ENCODE measurements at regions not wholly inside any gene's neighbourhood (a gene's known extent, or its start where the extent isn't known, plus 50 kb on each side); places are given as distances from the start of the nearest gene placed in this dataset.
"Not testable (repeated sequence)": the region's sequence is repeated elsewhere in the genome, so short reads cannot be mapped to it uniquely, and the experiment has no call there.

DNA sequence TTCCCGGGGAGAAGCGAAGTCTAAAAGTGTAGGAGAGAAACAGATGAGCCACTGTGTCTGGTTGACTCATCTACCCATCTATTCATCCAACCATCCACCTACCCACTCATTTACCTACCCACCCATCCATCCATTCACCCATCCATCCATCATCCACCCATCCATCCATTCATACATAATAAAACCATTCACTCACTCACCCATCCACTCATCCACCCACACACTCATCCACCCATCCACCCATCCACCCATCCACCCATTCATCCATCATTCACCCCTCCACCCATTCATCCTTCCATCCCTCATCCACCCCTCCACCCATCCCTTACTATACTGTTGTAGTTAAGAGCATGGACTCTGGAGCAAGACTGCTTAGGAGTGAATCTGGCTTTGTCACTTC lies 136.4 kb upstream of the ATP2B2 start:
- no peak overlapping the region for H3K9ac ChIP-seq (ENCODE audit: low read length in 2 of 2)
- no peaks in the 10 kb centered on the region for H3K4me1 ChIP-seq (ENCODE audit: control insufficient read depth, insufficient read depth, low read length)
- H3K4me3 ChIP-seq (ENCODE audit: low read length in 2 of 2): no peak overlapping the region
- peaks cover 4 to 6% of the 10 kb centered on the region in 2 donors for H3K9me3 ChIP-seq (ENCODE audit: control insufficient read depth in 2 of 2, low read length in 2 of 2)
- no peak overlapping the region for H3K27ac ChIP-seq (ENCODE audit: low read length)
- H3K27me3 ChIP-seq (ENCODE audit: control insufficient read depth in 1 of 2, insufficient read depth in 2 of 2, low read length in 2 of 2): peaks cover 0 to 2% of the 10 kb centered on the region in 2 donors
- no peaks in the 10 kb centered on the region for H3K36me3 ChIP-seq (ENCODE audit: control insufficient read depth in 2 of 2, insufficient read depth in 2 of 2, low read length in 2 of 2)

DNA sequence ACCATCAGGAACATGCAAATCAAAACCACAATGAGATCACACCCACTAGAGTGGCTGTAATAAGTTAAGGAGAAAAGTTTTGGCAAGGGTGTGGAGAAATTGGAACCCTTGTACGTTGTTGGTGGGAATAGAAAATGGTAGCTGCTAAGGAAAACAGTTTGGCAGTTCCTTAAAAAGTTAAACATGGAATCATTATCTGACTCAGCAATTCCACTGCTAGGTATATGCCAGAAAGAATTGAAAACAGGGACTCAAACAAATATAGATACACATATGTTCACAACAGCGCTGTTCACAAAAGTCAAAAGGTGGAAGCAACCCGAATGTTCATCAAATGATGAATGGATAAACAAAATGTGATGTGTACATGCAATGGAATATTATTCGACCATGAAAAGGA lies 138.8 kb upstream of the ATP2B2 start:
- peaks cover 2 to 4% of the 10 kb centered on the region in 2 donors for H3K9me3 ChIP-seq (ENCODE audit: control insufficient read depth in 2 of 2, low read length in 2 of 2)
- H3K4me1 ChIP-seq (ENCODE audit: control insufficient read depth, insufficient read depth, low read length): no peaks in the 10 kb centered on the region
- H3K27ac ChIP-seq (ENCODE audit: low read length): no peak overlapping the region
- peaks cover 0 to 2% of the 10 kb centered on the region in 2 donors for H3K27me3 ChIP-seq (ENCODE audit: control insufficient read depth in 1 of 2, insufficient read depth in 2 of 2, low read length in 2 of 2)
- no peak overlapping the region for H3K4me3 ChIP-seq (ENCODE audit: low read length in 2 of 2)
- no peaks in the 10 kb centered on the region for H3K36me3 ChIP-seq (ENCODE audit: control insufficient read depth in 2 of 2, insufficient read depth in 2 of 2, low read length in 2 of 2)
- H3K9ac ChIP-seq (ENCODE audit: low read length in 2 of 2): no peak overlapping the region

DNA sequence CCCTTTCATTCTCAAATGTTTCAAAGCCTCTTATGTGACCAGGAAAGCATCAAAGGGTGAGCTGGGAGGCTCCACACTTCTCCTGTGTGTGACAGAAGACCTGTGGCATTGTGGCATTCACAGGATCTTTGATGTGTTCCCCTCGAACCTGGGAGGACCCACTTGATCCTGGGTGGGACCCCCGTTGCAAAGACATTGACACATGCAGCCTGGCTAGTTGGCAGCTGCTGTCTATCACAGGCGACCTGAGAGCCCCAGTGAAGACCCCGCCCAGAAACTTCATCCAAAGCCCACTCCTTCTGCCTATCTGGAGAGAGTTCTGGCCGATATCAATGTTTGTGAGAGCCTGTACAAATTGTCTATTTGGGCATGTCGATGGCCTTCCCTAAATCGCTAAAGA lies 140.4 kb upstream of the ATP2B2 start:
- Histone ChIP-seq H3K4me1 (ENCODE audit: control insufficient read depth, insufficient read depth, low read length) (no peaks in the 10 kb centered on the region), H3K36me3 (ENCODE audit: control insufficient read depth in 2 of 2, insufficient read depth in 2 of 2, low read length in 2 of 2) (no peaks in the 10 kb centered on the region), H3K27me3 (ENCODE audit: control insufficient read depth in 1 of 2, insufficient read depth in 2 of 2, low read length in 2 of 2) (peaks cover 0 to 2% of the 10 kb centered on the region in 2 donors), H3K27ac (ENCODE audit: low read length) (no peak overlapping the region), H3K9ac (ENCODE audit: low read length in 2 of 2) (no peak overlapping the region), H3K9me3 (ENCODE audit: control insufficient read depth in 2 of 2, low read length in 2 of 2) (no peaks in the 10 kb centered on the region), H3K4me3 (ENCODE audit: low read length in 2 of 2) (no peak overlapping the region)

DNA sequence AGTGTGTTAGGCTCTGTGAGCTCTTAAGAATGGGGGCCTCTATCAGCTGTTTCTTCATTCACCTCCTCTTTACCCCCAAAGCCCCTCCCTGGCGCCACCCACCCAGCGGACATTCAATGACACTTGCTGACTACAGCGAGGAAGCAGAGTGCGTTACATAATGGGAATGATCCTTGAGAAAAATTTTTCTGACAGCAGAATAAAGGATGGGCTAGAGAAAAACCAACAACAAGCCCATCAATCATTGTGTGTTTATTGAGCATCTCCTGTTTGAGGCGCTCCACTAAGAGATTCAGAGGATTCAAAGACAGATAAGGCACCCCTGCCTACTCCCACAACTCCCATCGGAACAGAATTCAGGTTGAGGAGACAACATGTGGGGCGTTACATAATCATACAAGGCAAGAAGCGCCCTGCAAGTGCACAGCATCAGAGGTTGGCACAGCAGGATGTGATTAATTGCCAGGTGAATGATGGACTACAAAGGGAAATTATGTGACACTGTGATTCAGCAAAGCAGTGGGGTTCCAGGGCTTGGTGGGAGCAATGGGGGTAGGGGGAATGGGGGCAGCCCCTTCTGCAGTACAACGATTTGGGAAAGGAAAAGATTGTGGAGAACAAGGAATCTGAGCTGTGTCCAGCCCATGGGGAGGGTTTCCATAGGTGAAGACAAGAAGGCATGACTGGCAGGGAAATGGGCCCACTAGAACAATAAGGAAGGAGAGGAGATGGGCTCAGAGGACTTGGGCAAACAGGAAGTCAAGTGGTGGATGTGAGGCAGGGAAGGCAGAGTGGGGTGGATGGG lies 141.3 kb upstream of the ATP2B2 start:
- no peaks in the 10 kb centered on the region for H3K9me3 ChIP-seq (ENCODE audit: control insufficient read depth in 2 of 2, low read length in 2 of 2)
- no peaks in the 10 kb centered on the region for H3K36me3 ChIP-seq (ENCODE audit: control insufficient read depth in 2 of 2, insufficient read depth in 2 of 2, low read length in 2 of 2)
- no peak overlapping the region for H3K27ac ChIP-seq (ENCODE audit: low read length)
- H3K9ac ChIP-seq (ENCODE audit: low read length in 2 of 2): no peak overlapping the region
- H3K27me3 ChIP-seq (ENCODE audit: control insufficient read depth in 1 of 2, insufficient read depth in 2 of 2, low read length in 2 of 2): peaks cover 0 to 2% of the 10 kb centered on the region in 2 donors
- no peaks in the 10 kb centered on the region for H3K4me1 ChIP-seq (ENCODE audit: control insufficient read depth, insufficient read depth, low read length)
- no peak overlapping the region for H3K4me3 ChIP-seq (ENCODE audit: low read length in 2 of 2)

DNA sequence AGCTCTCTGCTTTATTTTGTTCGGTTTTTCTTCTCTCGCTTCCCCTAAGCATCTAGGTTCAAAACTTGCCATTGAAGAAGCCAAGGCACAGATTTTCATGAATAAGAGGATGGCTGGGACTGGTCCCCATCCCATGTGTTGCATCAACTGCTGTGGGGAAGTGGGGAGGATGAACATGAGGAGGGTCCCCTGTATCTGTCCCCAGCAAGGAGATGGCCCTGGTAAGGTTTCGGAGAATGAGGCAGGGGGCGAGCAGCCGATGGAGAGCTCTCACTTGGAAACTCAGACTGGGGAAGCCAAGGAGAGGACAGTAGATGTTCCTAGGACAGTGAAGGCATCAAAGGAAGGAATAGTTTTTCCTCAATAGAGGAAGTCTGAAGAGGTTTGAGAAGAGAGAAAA lies 142.0 kb upstream of the ATP2B2 start:
- Histone ChIP-seq H3K9me3 (ENCODE audit: control insufficient read depth in 2 of 2, low read length in 2 of 2) (no peaks in the 10 kb centered on the region), H3K27me3 (ENCODE audit: control insufficient read depth in 1 of 2, insufficient read depth in 2 of 2, low read length in 2 of 2) (peaks cover 0 to 2% of the 10 kb centered on the region in 2 donors), H3K36me3 (ENCODE audit: control insufficient read depth in 2 of 2, insufficient read depth in 2 of 2, low read length in 2 of 2) (no peaks in the 10 kb centered on the region), H3K4me3 (ENCODE audit: low read length in 2 of 2) (no peak overlapping the region), H3K9ac (ENCODE audit: low read length in 2 of 2) (no peak overlapping the region), H3K27ac (ENCODE audit: low read length) (no peak overlapping the region), H3K4me1 (ENCODE audit: control insufficient read depth, insufficient read depth, low read length) (no peaks in the 10 kb centered on the region)

DNA sequence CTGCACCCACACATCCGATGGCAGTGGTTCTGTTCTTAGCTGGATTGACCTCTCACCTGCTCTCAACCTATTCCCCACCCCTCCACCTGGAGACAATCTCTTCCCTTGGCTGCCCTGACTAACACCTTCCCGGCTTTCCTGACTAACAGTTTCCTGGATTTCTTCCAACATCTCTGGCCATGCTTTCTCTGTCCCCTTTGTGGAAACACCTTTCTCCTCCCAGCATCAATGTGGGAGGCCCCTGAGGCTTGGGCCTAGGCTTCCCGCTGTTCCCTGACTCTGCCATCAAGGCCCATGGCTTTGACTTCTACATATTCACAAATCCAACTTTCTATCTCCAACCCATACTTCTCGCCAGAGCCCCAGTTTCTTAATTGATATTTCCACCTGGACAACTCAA lies 142.8 kb upstream of the ATP2B2 start:
- H3K27ac ChIP-seq (ENCODE audit: low read length): no peak overlapping the region
- H3K9me3 ChIP-seq (ENCODE audit: control insufficient read depth in 2 of 2, low read length in 2 of 2): no peaks in the 10 kb centered on the region
- H3K4me3 ChIP-seq (ENCODE audit: low read length in 2 of 2): no peak overlapping the region
- peaks cover 0 to 2% of the 10 kb centered on the region in 2 donors for H3K27me3 ChIP-seq (ENCODE audit: control insufficient read depth in 1 of 2, insufficient read depth in 2 of 2, low read length in 2 of 2)
- H3K9ac ChIP-seq (ENCODE audit: low read length in 2 of 2): no peak overlapping the region
- H3K4me1 ChIP-seq (ENCODE audit: control insufficient read depth, insufficient read depth, low read length): no peaks in the 10 kb centered on the region
- H3K36me3 ChIP-seq (ENCODE audit: control insufficient read depth in 2 of 2, insufficient read depth in 2 of 2, low read length in 2 of 2): no peaks in the 10 kb centered on the region

DNA sequence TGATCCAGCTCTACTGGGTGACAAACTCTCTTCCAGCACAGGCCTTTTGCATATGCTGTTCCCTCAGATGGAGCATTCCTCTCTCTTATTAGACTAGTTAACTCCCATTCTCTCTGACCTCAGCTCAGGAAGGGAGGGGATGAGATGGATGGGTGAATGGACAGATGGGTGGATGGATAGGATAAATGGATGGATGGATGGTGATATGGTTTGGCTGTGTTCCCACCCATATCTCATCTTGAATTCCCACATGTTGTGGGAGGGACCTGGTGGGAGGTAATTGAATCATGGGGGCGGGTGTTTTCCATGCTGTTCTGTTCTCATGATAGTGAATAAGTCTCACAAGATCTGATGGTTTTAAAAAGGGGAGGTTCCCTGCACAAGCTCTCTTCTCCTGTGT lies 144.1 kb upstream of the ATP2B2 start:
- not testable (repeated sequence) for H3K27me3 ChIP-seq (ENCODE audit: control insufficient read depth in 1 of 2, insufficient read depth in 2 of 2, low read length in 2 of 2); H3K9me3 ChIP-seq (ENCODE audit: control insufficient read depth in 2 of 2, low read length in 2 of 2); H3K4me1 ChIP-seq (ENCODE audit: control insufficient read depth, insufficient read depth, low read length); H3K9ac ChIP-seq (ENCODE audit: low read length in 2 of 2); H3K36me3 ChIP-seq (ENCODE audit: control insufficient read depth in 2 of 2, insufficient read depth in 2 of 2, low read length in 2 of 2); H3K4me3 ChIP-seq (ENCODE audit: low read length in 2 of 2); H3K27ac ChIP-seq (ENCODE audit: low read length)

DNA sequence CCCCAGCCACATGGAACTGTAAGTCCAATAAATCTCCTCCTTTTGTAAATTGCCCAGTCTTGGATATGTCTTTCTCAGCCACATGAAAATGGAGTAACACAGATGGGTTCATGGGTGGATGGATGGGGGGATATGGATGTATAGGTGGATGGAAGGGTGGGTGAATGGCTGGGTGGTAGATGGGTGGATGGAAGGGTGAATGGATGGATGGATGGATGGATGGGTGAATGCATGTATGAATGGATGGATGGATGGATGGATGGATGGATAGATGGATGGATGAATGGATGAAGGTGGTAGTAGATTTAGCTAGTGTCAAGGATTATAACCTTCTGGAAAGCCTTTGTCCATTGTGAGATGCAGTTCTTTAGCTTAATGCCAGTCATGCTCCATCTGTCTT lies 146.1 kb upstream of the ATP2B2 start:
- no peaks in the 10 kb centered on the region for H3K9me3 ChIP-seq (ENCODE audit: control insufficient read depth in 2 of 2, low read length in 2 of 2)
- H3K4me3 ChIP-seq (ENCODE audit: low read length in 2 of 2): no peak overlapping the region
- H3K4me1 ChIP-seq (ENCODE audit: control insufficient read depth, insufficient read depth, low read length): no peaks in the 10 kb centered on the region
- H3K27me3 ChIP-seq (ENCODE audit: control insufficient read depth in 1 of 2, insufficient read depth in 2 of 2, low read length in 2 of 2): no peaks in the 10 kb centered on the region
- no peak overlapping the region for H3K9ac ChIP-seq (ENCODE audit: low read length in 2 of 2)
- no peaks in the 10 kb centered on the region for H3K36me3 ChIP-seq (ENCODE audit: control insufficient read depth in 2 of 2, insufficient read depth in 2 of 2, low read length in 2 of 2)
- no peak overlapping the region for H3K27ac ChIP-seq (ENCODE audit: low read length)

DNA sequence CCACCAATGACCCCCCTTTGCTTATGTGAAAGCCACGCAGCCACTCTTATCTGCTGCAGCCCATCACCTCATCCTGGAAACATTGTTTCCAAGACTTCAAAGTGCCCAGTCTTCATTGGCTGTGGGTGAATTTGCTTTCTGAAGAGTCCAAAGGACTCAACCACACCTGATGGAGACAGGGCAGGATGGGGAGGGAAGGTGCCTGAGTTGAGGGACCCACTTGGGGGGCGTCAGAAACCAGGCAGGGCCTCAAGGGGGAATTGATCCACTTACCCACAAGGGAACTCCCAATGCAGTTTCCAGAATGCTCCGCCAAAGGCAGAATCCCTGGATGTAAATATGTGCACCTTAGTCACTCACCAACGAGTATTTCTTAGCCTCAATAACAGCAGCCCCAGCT lies 147.9 kb upstream of the ATP2B2 start:
- H3K9ac ChIP-seq (ENCODE audit: low read length in 2 of 2): no peak overlapping the region
- no peaks in the 10 kb centered on the region for H3K9me3 ChIP-seq (ENCODE audit: control insufficient read depth in 2 of 2, low read length in 2 of 2)
- H3K27me3 ChIP-seq (ENCODE audit: control insufficient read depth in 1 of 2, insufficient read depth in 2 of 2, low read length in 2 of 2): no peaks in the 10 kb centered on the region
- no peaks in the 10 kb centered on the region for H3K36me3 ChIP-seq (ENCODE audit: control insufficient read depth in 2 of 2, insufficient read depth in 2 of 2, low read length in 2 of 2)
- H3K4me1 ChIP-seq (ENCODE audit: control insufficient read depth, insufficient read depth, low read length): no peaks in the 10 kb centered on the region
- H3K4me3 ChIP-seq (ENCODE audit: low read length in 2 of 2): no peak overlapping the region
- no peak overlapping the region for H3K27ac ChIP-seq (ENCODE audit: low read length)

DNA sequence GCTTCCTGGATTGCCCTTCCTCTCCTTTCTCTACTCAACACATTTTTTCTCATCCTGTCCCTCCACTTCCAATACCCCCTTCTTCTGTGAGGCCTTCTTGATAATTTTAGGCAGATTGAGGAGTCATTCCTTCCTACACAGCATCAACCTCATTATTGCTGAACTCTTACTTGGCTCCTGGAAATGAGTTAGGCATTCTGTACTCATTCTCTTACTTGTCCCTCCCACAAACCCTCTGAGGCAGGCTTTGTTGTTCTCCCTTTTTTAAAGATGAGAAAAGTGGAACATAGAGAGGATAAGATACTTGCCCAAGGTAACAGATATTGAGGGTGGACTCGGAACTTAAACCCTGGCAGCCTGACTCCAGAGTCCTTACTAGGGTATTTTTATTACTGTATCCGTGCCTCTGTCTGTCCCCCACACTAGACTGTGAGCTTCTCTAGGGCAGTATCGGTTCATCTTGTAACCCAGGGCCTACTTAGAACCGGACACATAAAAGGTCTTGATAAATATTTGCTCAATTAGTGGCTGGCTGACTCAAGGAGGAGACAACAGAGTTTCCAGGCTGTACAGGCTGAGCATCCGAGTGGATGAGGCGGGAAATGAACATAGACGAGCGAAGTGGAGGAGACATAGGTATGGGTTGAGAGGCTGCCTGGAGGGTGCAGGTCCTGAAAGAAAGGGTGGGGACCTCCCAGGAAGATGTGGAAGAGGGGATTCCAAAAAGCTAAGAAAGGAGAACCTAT lies 148.7 kb upstream of the ATP2B2 start:
- no peak overlapping the region for H3K9ac ChIP-seq (ENCODE audit: low read length in 2 of 2)
- no peaks in the 10 kb centered on the region for H3K9me3 ChIP-seq (ENCODE audit: control insufficient read depth in 2 of 2, low read length in 2 of 2)
- H3K27me3 ChIP-seq (ENCODE audit: control insufficient read depth in 1 of 2, insufficient read depth in 2 of 2, low read length in 2 of 2): no peaks in the 10 kb centered on the region
- H3K27ac ChIP-seq (ENCODE audit: low read length): no peak overlapping the region
- no peak overlapping the region for H3K4me3 ChIP-seq (ENCODE audit: low read length in 2 of 2)
- no peaks in the 10 kb centered on the region for H3K36me3 ChIP-seq (ENCODE audit: control insufficient read depth in 2 of 2, insufficient read depth in 2 of 2, low read length in 2 of 2)
- no peaks in the 10 kb centered on the region for H3K4me1 ChIP-seq (ENCODE audit: control insufficient read depth, insufficient read depth, low read length)

DNA sequence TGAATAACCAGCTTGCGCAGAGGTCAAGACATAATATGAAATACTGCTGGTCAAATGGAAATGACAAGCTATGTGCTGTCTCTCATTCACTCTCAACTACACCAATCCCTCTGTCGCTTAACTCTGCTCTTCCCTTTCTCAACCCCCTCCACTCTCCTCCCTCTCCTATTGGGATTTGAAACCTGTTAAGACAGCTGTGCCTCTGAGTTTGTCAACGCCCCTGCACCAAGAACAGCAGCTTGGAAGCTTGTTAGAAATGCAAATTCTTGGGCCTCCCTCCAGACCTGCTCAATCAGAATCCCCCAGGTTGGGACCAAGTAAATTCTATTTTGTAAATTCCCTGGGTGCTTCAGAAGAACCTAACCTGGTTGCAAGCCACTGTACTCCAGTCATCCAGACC lies 149.7 kb upstream of the ATP2B2 start:
- Histone ChIP-seq H3K27ac (ENCODE audit: low read length) (no peak overlapping the region), H3K27me3 (ENCODE audit: control insufficient read depth in 1 of 2, insufficient read depth in 2 of 2, low read length in 2 of 2) (no peaks in the 10 kb centered on the region), H3K9me3 (ENCODE audit: control insufficient read depth in 2 of 2, low read length in 2 of 2) (no peaks in the 10 kb centered on the region), H3K4me1 (ENCODE audit: control insufficient read depth, insufficient read depth, low read length) (no peaks in the 10 kb centered on the region), H3K9ac (ENCODE audit: low read length in 2 of 2) (no peak overlapping the region), H3K36me3 (ENCODE audit: control insufficient read depth in 2 of 2, insufficient read depth in 2 of 2, low read length in 2 of 2) (no peaks in the 10 kb centered on the region), H3K4me3 (ENCODE audit: low read length in 2 of 2) (no peak overlapping the region)

Data from stomach smooth muscle (tissue), 2 donors.